ENCODE measurements at regions not wholly inside any gene's neighbourhood (a gene's known extent, or its start where the extent isn't known, plus 50 kb on each side); places are given as distances from the start of the nearest gene placed in this dataset.
"Not testable (repeated sequence)": the region's sequence is repeated elsewhere in the genome, so short reads cannot be mapped to it uniquely, and the experiment has no call there.

DNA sequence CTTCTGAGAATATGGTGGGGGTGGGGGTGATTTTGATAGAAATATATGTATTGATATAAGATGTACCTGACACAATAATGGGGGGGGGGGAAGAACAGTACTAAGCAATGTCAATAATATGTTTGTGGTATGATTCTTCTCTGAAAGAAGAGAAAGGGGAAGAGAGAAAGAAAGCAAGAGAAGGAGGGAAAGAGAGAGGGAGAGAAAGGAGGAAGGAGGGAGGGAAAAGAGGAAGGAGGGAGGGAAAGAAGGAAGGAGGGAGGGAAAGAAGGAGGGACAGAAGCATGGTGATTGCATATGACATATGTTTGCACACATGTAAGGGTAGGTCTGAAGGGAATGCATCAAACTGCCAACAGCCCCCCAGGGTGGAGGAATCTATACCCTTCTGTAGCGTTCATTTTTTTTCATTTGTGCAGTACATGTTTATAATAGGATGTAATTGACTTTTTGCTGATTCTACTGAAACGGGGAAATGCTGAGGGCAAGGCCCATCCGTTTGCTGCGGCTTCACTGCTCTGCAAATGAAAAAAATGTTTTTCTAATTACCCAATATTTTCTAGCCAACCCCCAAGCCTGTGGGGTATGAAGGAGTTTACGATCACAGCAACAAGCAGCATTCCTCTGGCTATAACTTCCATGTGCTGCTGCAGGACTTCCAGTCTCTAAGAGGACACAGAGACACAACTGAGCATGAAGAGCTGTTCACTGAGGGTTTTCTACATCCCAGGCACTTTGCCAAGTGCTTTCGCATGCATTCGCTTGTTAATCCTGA, 119.3 kb upstream of the ZC3H12A start:
- H3K4me3 ChIP-seq (ENCODE audit: low read depth, low read length), result no peak overlapping the region
- TF ChIP-seq, protein P1, sequence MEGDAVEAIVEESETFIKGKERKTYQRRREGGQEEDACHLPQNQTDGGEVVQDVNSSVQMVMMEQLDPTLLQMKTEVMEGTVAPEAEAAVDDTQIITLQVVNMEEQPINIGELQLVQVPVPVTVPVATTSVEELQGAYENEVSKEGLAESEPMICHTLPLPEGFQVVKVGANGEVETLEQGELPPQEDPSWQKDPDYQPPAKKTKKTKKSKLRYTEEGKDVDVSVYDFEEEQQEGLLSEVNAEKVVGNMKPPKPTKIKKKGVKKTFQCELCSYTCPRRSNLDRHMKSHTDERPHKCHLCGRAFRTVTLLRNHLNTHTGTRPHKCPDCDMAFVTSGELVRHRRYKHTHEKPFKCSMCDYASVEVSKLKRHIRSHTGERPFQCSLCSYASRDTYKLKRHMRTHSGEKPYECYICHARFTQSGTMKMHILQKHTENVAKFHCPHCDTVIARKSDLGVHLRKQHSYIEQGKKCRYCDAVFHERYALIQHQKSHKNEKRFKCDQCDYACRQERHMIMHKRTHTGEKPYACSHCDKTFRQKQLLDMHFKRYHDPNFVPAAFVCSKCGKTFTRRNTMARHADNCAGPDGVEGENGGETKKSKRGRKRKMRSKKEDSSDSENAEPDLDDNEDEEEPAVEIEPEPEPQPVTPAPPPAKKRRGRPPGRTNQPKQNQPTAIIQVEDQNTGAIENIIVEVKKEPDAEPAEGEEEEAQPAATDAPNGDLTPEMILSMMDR (conservative IDR thresholded peaks at IDR 0.05; ENCODE audit: low read depth, low read length), result no peak
- no peak for DNase-seq (ENCODE audit: low read depth)

DNA sequence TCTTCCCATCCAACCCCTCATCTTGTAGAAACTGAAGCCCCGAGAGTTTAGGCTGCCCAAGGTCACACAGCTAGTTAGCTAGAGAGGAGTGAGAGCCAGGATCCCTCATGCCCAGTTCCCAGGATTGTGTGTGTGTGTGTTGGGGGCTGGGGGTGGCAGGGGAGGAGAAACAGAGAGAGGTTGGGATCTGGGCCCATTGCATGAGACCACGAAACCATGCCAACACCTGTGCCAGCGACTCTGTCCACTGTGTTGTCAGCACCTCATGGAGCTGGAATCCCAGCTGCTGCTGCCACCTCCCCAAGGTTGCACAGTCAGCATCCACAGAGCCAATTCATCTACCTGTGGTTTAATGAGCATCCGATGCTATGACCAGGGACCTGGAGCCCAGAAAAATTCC, 115.4 kb upstream of the ZC3H12A start:
- no peak for DNase-seq (ENCODE audit: low read depth)
- no peak overlapping the region for H3K4me3 ChIP-seq (ENCODE audit: low read depth, low read length)
- TF ChIP-seq, protein P1 (conservative IDR thresholded peaks at IDR 0.05; ENCODE audit: low read depth, low read length), result no peak

DNA sequence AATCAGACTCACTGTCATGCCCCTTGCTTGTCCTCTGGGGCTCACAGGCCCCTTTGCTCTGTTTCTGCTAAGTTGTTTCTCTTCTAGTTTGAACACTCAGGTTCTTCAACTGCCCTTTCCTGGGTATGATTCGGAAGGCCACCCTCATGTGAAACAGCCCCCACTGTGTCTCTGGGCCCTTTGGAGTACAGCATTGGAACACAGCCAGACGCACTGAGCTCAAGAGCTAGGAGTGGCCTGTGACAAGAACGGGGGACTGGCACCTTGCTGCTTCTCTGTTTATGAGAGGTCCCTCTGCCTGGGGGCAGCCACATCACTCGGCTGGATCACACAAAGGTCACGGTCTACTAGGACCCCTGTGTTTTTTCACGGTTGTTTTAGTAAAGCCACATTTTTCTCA, 114.4 kb upstream of the ZC3H12A start:
- TF ChIP-seq, protein P1 (conservative IDR thresholded peaks at IDR 0.05; ENCODE audit: low read depth, low read length), result no peak
- H3K4me3 ChIP-seq (ENCODE audit: low read depth, low read length), result no peak overlapping the region
- DNase-seq (ENCODE audit: low read depth), result no peak

DNA sequence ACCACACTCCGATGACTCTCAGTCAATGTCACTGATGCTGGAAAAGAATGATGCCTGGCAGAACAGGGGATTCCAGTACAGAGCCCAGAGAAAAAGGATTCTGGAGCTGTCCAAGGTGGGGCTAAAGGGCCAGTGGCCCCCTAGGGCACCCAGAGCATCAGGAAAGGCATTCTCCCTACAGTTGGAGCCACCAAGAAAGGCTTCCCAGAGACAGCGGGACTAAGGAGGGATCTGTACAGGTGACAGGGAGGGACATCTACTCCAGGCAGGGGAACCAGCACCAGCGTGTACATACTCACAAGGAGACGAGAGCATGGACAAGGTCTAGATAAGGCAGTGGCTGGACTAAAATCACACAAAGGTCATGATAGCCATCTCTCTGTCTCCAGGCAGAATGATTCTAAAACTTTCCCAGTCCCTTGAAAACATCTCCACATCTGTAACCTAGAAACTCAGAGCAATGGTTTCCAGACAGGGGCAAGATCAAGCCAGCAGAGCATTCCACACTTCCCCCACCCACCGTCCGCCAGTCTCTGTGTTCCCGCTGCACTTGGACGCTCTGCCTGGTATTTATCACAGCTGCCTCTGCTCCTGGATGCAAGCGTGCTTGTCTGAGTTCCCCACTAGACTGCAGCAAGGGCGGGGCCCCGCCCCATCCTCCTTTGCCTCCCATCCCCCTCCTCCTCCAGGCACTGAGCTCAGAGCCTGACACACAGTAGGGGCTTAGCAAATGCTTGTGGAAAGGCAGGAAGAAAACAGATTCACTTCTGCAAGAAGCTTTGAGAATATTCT, 111.6 kb upstream of the ZC3H12A start:
- no peak for DNase-seq (ENCODE audit: low read depth)
- TF ChIP-seq, protein P1 (conservative IDR thresholded peaks at IDR 0.05; ENCODE audit: low read depth, low read length), result no peak

DNA sequence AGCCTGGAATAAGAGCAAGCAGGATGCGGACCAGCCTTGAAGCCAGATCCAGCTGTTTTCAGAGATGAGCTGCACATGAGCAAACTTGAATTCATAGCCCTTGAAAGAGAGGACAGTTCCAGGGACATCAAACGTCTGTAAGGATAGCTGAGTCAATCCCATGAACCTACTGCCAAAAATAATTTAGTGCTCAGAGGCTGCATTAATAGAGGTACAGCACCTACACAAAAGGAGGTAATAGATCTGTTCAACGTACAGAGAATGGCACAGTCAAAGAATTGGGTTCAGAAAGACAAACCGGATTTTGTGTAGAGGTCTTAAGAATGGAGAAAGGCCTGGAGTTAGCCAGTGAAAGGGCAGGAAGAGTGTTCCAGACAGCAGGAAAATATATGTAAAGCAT, 110.8 kb upstream of the ZC3H12A start:
- TF ChIP-seq, protein P1 (conservative IDR thresholded peaks at IDR 0.05; ENCODE audit: low read depth, low read length), result no peak
- no peak for DNase-seq (ENCODE audit: low read depth)
- no peak overlapping the region for H3K4me3 ChIP-seq (ENCODE audit: low read depth, low read length)

More for the DNA sequence above, 111.6 kb upstream of the ZC3H12A start:
- no peak overlapping the region for H3K4me3 ChIP-seq (ENCODE audit: low read depth, low read length)

DNA sequence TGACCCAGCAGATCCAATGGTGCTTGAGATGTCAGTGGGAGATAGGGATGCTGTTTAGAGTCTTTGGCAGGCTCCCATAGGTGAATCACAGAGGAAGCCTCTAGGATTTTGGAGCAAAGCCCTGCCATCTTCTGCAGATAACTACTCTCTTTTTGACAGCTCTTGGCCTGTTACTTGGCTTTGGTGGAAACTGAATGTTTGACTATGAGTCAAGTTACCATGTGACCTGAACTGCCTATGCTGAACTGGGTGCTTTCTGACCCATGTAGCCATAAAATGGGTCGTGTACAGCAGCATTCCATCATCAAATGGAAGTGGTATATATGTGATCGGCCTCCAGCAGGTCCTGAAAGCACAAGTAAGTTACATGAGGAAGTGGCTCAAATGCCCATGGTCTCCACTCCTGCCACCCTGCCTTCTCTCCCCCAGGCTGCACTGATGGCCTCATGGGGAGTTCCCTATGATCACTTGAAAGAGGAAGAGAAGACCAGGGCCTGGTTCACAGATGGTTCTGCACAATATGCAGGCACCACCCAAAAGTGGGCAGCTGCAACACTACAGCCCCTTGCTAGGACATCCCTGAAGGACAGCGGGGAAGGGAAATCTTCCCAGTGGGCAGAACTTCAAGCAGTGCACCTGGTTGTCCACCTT, 105.6 kb upstream of the ZC3H12A start:
- not testable (repeated sequence) for H3K4me3 ChIP-seq (ENCODE audit: low read depth, low read length); DNase-seq (ENCODE audit: low read depth)

DNA sequence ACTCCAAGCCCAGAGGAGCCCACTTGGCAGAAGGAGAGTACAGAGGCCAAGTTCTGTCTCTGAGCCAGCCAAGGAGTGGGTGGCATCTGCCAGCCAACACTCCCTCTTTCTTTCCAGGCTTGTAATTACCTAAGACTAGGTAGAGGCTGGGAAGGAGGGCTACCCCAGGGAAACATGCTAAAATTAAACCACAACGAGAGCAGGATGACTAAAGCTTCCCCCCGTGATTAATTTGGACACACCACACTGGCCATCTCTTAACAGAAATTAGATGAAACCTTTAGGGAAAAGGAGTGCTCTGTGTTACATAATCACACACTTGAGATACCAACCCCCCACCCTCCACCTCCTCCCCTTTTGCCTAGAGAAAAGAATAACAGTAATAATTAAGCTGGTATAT, 102.1 kb upstream of the ZC3H12A start:
- no peak for DNase-seq (ENCODE audit: low read depth)
- H3K4me3 ChIP-seq (ENCODE audit: low read depth, low read length), result no peak overlapping the region
- TF ChIP-seq, protein P1 (conservative IDR thresholded peaks at IDR 0.05; ENCODE audit: low read depth, low read length), result no peak
